ENCODE measurements at regions not wholly inside any gene's neighbourhood (a gene's known extent, or its start where the extent isn't known, plus 50 kb on each side); places are given as distances from the start of the nearest gene placed in this dataset.
A peak's percentile ranks its signal among the peaks of the same experiment; 100 is the strongest.
"Not testable (repeated sequence)": the region's sequence is repeated elsewhere in the genome, so short reads cannot be mapped to it uniquely, and the experiment has no call there.

DNA sequence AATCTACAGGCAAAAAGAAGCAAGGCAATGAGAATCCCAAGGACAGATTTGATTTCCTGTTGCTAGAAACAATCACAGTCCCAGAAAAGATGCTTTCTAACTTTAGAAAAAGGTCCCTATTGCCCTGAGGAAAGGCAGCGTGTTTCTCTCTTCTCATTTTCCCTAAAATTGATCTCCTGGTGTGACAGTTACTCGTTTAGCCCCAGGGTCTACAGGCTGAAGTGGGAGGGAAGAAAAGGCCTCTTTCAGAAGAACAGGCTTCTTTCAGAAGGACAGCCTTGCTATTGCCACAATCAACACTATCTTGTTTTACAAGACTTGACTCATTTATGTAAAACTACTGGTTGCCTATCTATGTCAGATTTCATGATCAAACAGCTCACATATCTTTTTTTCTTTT lies 121.8 kb upstream of the OR4E1 start:
- DNase-seq = no peak

DNA sequence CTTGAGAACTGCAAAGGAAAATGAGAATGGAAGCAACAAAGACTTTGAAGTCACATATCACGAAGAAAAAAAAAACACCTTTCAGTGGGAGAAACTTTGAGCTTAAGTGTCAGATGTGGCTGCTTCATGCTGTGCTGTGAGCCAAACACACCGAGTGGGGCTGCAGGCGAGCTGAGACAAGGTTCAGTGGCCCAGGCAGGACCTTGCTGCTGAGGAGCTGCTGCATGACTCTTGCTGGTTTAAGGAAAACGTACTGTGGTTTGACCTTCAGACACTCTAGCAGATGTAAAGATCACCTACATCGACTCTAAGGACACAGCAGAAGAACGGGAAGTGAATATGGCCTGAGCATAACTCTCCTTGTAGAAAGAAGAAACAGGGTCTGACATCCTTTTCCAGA lies 118.1 kb upstream of the OR4E1 start:
- DNase-seq = no peak

- not testable (repeated sequence) for DNase-seq
These were observed 115.1 kb upstream of the OR4E1 start for GRCh38 chr14:21788687-21789086.

DNA sequence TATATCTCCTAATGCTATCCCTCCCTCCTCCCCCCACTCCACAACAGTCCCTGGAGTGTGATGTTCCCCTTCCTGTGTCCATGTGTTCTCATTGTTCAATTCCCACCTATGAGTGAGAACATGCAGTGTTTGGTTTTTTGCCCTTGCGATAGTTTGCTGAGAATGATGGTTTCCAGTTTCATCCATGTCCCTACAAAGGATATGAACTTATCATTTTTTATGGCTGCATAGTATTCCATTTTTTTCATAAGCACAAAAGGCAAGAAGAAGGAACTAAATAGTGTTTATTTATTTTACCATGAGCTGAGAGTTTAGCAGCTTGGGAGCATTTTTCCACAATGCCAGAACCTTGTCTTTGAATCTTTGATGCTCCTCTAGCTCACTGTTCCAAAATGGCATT lies 113.6 kb upstream of the OR4E1 start:
- not testable (repeated sequence) for DNase-seq

GRCh38 chr14:21781543-21781942 lies 107.9 kb upstream of the OR4E1 start:
- DNase-seq = no peak

- no peak for DNase-seq
These were observed 106.9 kb upstream of the OR4E1 start for GRCh38 chr14:21780429-21781084.

GRCh38 chr14:21771671-21772070 lies 98.1 kb upstream of the OR4E1 start:
- DNase-seq = no peak

- no peak for DNase-seq
These were observed 95.2 kb upstream of the OR4E1 start for GRCh38 chr14:21768875-21769257.

DNA sequence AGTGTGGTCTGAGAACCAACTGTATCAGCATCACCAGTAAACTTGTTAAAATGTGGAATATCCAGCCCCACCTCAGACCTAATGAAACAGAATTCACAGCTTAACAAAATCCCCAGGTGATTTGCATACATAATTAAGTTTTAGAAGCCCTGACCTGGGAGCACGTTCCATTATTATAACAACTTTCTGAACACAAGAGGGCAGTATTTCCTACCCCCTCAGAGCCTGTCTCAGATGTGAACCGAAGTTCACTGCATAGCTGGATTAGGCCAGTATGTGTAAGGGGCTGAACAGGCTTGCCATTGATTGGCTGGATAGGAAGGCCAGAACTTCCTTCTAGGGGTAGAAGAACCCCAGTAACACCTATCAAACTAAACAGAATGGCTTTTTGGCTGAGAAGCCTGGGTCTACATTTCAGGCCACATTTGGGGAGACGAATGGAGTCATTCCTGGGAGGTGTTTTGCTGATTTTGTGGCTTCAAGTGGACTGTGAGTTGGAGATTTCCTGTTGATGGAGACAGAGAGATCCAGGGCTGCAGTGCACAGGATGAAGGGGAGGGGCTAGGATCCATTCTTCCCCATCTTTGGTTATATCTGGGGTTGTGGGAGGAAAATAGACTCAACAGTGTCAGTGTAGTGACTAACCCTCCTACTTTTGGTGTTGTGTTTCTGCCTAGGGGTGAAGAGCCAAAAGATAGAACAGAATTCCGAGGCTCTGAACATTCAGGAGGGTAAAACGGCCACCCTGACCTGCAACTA lies 94.7 kb upstream of the OR4E1 start:
- peak; percentile 19 to 42 (median 37) for DNase-seq

- not testable (repeated sequence) for DNase-seq
These were observed 86.7 kb upstream of the OR4E1 start for GRCh38 chr14:21760360-21760759.

GRCh38 chr14:21749306-21749868 lies 75.8 kb upstream of the OR4E1 start:
- DNase-seq = no peak

- peak; percentile 46 to 52 (median 49) for DNase-seq
These were observed 75.3 kb upstream of the OR4E1 start for GRCh38 chr14:21748869-21749303.

GRCh38 chr14:21735639-21736307 lies 62.2 kb upstream of the OR4E1 start:
- DNase-seq = no peak

GRCh38 chr14:21735200-21735599 lies 61.6 kb upstream of the OR4E1 start:
- DNase-seq = no peak

DNA sequence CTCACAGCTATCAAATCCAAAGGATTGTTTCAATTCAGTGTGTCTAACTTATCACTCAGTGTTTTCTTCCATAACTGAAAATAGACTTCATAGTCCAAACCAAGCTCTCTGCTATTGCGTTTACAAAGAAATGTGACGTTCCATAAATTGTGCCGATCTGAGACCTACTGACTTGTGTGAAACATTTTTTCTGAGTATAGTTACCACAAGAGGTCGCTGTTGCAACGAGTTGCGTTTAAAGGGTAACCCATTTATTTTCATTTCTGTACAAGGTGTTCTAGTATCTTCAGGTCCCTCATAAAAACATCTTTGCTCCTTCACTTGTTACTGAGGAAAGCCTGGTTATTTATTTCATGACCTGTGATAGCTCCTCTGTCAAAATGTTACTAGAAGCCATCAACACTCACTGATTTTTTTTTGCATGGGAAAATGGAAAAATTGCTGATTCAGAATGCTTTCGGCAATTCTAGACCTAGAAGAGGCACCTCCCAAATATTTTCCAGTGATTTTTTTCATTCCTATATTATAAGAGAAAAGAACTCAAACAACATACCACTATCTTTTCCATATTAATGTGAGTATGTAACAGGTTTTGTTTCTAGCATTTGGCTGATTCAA lies 60.9 kb upstream of the OR4E1 start:
- DNase-seq = peak; percentile 68 to 81 (median 75)

GRCh38 chr14:21729703-21730233 lies 56.1 kb upstream of the OR4E1 start:
- DNase-seq = no peak

DNA sequence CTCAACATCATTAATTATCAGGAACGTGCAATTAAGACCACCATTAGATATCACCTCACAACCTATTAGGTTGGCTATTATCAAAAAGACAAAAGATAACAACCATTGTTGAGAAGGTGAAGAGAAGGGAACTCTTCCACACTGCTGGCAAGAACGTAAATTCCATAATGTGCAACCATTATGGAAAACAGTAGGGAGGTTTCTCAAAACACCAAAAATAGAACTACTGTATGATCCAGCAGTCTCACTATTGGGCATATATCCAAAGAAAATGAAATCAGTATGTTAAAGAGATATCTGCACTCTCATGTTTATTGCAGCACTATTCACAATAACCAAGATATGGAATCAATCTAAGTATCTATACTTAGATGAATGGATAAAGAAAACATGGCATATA lies 51.6 kb upstream of the OR4E1 start:
- DNase-seq = peak in 1 of 3 donors; percentile 9

GRCh38 chr14:21724090-21724973 lies 50.7 kb upstream of the OR4E1 start:
- DNase-seq = no peak

DNA sequence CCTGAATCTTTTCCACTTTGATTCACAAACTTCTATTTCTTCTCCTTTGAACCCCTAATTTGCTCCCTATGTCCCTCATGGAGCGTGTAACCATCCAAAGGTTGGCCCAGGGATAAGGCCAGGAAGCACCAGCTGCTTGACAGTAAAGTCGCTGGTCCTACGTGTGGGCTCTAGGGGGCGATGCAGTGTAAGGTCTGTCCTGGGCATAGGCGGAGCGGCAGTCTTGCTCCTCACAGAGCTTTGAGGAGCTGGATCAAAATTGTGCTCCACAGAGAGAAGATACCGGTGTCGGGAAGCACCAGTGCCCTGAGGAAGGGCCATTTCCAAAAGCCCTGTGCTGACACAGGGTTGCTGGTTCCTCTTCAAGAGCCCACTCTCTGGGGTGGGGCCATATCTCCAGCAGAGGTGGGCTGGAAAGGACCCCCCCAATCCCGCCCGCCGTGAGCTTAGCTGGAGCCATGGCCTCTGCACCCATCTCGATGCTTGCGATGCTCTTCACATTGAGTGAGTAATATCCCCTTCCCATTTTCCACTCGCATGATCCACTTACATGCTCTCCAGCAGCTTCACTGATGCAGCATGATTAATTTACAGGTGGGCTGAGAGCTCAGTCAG lies 49.9 kb upstream of the OR4E1 start:
- peak in 2 of 3 donors; percentile 4 to 11 for DNase-seq

Data from suppressor macrophage treated with lipopolysaccharide for 1 hour (primary cell).